Retinal pigment epithelial cell (primary cell): ENCODE measurements at regions not wholly inside any gene's neighbourhood (a gene's known extent, or its start where the extent isn't known, plus 50 kb on each side); places are given as distances from the start of the nearest gene placed in this dataset.

Experiments
- DNase-seq: peaks from one replicate; pipeline ENCODE4 v3.0.0-alpha.2; 2010; ENCODE audit warnings: low read depth
- H3K4me3 ChIP-seq: 2 replicates; pipeline ENCODE4 v1.5.1; 2011; ENCODE audit warnings: mild to moderate bottlenecking, low read length, control low read depth, moderate library complexity
- CTCF ChIP-seq: conservative IDR thresholded peaks from 2 replicates; pipeline ENCODE4 v1.5.1; 2011; ENCODE audit warnings: low read depth, low read length, control low read depth, inconsistent platforms

- no peak overlapping the region for H3K4me3 ChIP-seq
- no peak for DNase-seq
- TF ChIP-seq CTCF: no peak
Observed at GRCh38 chr2:164164602-164165001, 428.8 kb upstream of the FIGN start.

- no peak for DNase-seq
- no peak for TF ChIP-seq CTCF
- H3K4me3 ChIP-seq: no peak overlapping the region
Observed at GRCh38 chr2:164155558-164155957, 419.8 kb upstream of the FIGN start.

- TF ChIP-seq CTCF: no peak
- H3K4me3 ChIP-seq: no peak overlapping the region
- no peak for DNase-seq
Observed at GRCh38 chr2:164151522-164151921, 415.7 kb upstream of the FIGN start.

GRCh38 chr2:164150604-164151003 lies 414.8 kb upstream of the FIGN start:
- no peak for TF ChIP-seq CTCF
- H3K4me3 ChIP-seq: no peak overlapping the region

GRCh38 chr2:164146441-164146840 lies 410.6 kb upstream of the FIGN start:
- no peak for DNase-seq
- TF ChIP-seq CTCF: no peak
- H3K4me3 ChIP-seq: no peak overlapping the region

More at GRCh38 chr2:164150604-164151003, 414.8 kb upstream of the FIGN start:
- DNase-seq: no peak

- DNase-seq: no peak
- no peak for TF ChIP-seq CTCF
- no peak overlapping the region for H3K4me3 ChIP-seq
Observed at GRCh38 chr2:164145093-164145987, 409.5 kb upstream of the FIGN start.
